Ovary (tissue), 3 donors: ENCODE measurements at regions not wholly inside any gene's neighbourhood (a gene's known extent, or its start where the extent isn't known, plus 50 kb on each side); places are given as distances from the start of the nearest gene placed in this dataset.

ENCODE experiments used
- CTCF ChIP-seq, 3 donors: fragments of 450-650 bp in 2 of 3; fragments of 200-600 bp in 1 of 3; IDR thresholded peaks; one replicate each; pipeline versions ENCODE4 v1.5.1 to v1.8.0; 2016 to 2022; ENCODE audit warnings: antibody characterized with exemption in 3 of 3, mild to moderate bottlenecking in 1 of 3
- EP300 ChIP-seq: sonication (generic); formaldehyde crosslinking; IDR thresholded peaks from one replicate; pipeline ENCODE4 v1.6.1; 2017; ENCODE audit warnings: antibody characterized with exemption
- POLR2A ChIP-seq: fragments of 450-650 bp; IDR thresholded peaks from one replicate; pipeline ENCODE4 v1.6.1; 2017; ENCODE audit warnings: antibody characterized with exemption, mild to moderate bottlenecking, moderate library complexity
- donor health status: DM: no; HTN: no; CAD: no.

GRCh38 chr14:101007004-101007614, 103.6 kb upstream of the RTL1 start:
- no peak for TF ChIP-seq POLR2A
- TF ChIP-seq CTCF (IDR thresholded peaks at IDR 0.05), result no peak
- TF ChIP-seq EP300, result no peak
